ENCODE measurements at regions not wholly inside any gene's neighbourhood (a gene's known extent, or its start where the extent isn't known, plus 50 kb on each side); places are given as distances from the start of the nearest gene placed in this dataset.

DNA sequence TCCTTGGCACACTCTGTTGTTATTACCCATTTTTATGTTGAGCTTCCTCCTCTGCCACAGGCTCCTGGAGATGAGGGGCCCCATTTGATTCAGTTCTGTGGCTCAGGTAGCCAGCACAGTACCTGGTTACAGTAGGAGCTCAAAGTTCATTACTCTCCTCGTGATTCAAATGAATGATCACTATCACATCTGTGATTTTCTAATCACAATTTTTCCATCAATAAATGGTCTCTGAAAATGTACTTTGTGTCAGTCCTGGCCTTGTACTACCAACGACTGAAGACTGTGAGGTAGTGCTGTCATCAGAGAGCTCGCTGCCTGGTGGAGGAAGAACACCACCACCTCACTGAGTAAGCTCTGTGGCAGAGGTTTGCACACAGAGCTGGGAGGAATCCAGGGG, 106.8 kb upstream of the JUN start:
- Mint-ChIP-seq H3K36me3 (ENCODE audit: low read depth) (peaks cover 21% of the 10 kb centered on the region), H3K27me3 (ENCODE audit: low read depth) (no peaks in the 10 kb centered on the region), H3K4me1 (ENCODE audit: low read depth) (peaks cover 44% of the 10 kb centered on the region), H3K4me3 (no peak overlapping the region), H3K9me3 (no peaks in the 10 kb centered on the region), H3K27ac (no peak overlapping the region)

GRCh38 chr1:58891347-58891746, 107.5 kb upstream of the JUN start:
- H3K36me3 Mint-ChIP-seq (ENCODE audit: low read depth): peaks cover 19% of the 10 kb centered on the region
- H3K9me3 Mint-ChIP-seq: no peaks in the 10 kb centered on the region
- H3K4me3 Mint-ChIP-seq: no peak overlapping the region
- H3K27ac Mint-ChIP-seq: no peak overlapping the region
- H3K4me1 Mint-ChIP-seq (ENCODE audit: low read depth): peaks cover 43% of the 10 kb centered on the region
- no peaks in the 10 kb centered on the region for H3K27me3 Mint-ChIP-seq (ENCODE audit: low read depth)

DNA sequence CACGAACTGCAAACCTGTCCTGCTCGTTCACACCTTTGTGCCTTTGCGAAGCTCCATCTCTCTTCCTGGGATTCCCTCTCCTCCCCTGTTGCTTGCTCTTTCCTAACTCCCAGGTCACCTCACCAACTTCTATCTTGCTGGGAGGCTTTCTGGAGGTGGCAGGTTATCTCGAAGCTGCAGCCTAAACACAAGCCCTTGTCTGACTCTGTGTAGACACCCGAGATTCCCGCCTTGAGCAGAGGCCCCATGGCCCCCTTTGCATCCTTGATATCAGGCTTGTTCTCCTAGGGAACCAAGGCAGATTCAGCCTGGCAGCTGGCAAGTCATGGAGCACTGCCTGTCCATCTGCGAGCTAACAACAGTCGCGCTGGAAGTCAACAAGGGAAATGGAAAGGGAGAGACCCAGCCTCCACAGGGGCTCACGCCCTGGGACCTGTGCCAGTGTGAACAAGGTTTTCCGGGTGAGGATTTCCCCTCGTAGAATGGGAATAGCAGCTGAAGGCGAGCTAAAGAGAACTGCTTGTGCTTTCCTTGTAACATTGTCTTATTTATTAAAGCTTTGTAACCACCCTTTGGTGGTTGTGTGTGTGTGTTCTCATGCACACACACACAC, 109.5 kb upstream of the JUN start:
- Mint-ChIP-seq H3K4me3 (no peak overlapping the region), H3K27me3 (ENCODE audit: low read depth) (no peaks in the 10 kb centered on the region), H3K36me3 (ENCODE audit: low read depth) (peaks cover 9% of the 10 kb centered on the region), H3K4me1 (ENCODE audit: low read depth) (peaks cover 40% of the 10 kb centered on the region), H3K9me3 (no peaks in the 10 kb centered on the region), H3K27ac (no peak overlapping the region)

DNA sequence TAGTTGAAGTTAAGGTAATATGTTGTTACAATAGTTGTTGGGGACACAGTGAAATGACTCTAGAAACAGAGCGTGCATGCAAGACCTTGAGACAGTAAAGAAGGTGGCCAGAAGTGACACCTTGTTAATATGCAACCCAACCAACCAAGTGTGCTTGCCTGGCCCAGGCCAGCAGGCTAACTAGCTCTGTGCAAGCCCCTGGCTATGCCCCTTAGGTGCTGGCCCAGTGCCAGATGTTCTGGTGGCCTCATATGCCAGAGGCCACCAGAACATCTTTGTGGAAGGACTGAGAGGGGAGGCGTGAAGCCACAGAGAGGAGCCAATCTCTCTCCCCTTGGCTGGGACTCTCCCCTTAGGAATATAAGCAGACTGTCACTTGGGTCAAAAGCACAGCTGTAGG, 111.2 kb upstream of the JUN start:
- Mint-ChIP-seq H3K4me3 (no peak overlapping the region), H3K4me1 (ENCODE audit: low read depth) (peaks cover 36% of the 10 kb centered on the region), H3K27me3 (ENCODE audit: low read depth) (no peaks in the 10 kb centered on the region), H3K36me3 (ENCODE audit: low read depth) (peaks cover 9% of the 10 kb centered on the region), H3K9me3 (no peaks in the 10 kb centered on the region), H3K27ac (peak overlapping the region; percentile 77)

DNA sequence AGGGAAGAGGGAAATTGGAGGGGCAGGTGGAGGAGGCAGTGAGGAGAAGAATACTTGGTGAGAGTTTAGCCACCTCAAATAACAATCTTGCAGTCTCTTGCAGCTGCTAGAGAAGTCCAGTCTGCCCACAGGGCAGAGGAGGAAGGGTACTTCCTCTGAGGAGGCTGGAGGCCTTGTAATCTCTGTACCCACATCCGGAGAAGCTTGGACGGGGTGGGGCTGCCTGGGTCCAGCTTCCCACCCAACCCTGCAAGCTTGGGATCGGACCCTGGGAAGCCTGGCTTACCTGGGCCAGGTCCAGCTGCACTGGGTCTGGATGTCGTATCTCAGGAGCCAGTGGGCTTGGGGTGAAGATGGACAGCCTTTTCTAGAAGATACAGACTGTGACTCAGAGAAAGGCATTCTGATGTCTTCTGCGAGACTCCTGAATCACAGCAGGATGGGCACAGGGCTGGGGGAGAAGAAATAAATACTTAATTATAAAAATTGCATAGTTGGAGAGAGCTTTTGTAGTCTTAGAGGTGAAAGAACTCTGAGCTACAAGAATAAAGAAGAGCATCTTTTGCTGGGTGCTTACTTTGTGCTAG, 111.8 kb upstream of the JUN start:
- Mint-ChIP-seq H3K4me3 (no peak overlapping the region), H3K27me3 (ENCODE audit: low read depth) (no peaks in the 10 kb centered on the region), H3K9me3 (no peaks in the 10 kb centered on the region), H3K36me3 (ENCODE audit: low read depth) (peaks cover 9% of the 10 kb centered on the region), H3K27ac (peak overlapping the region; percentile 77), H3K4me1 (ENCODE audit: low read depth) (peaks cover 35% of the 10 kb centered on the region)

DNA sequence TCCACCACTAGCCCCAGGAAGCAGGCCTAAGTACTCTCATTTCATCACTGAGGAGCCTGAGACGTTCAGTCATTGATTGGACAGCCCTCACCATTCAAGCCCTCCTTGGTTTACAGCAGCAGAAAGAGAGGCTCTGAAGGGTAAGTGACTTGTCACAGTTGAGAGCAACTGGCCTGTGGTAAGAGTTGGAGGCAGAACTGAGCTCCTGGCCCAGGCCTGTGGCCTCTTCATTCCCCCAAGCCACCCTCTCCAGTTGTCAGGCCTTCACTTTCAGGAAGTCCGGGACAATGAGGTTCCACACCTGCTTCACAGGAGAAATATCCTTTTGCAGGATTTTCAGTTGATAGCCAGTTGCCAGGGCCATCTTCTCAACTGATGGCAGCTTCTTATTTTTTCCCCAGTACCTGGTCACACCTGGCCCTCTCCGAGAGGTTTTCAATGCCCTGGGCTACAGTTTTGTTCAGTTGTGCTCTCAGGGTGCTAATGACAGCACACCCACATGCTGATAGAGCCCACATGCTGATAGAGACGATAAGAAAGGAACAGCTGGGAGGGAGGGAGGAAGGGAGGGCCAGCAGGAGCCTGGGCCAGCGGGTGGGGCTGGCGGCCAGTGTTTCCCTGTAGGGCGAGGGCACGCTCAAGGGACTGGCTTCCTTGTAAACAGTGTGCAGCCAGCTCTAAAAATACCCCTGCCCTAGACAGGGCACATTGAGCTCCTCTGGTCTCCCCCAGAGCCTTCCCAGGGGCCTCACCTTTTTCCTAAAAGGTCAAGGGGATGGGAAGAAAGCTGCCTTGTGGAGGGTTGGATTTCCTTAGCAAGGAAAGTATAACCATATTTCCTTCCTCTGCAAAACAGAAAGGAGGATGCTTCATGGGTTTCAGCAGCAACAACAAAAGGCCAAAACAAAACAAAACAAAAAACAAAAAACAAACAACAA, 112.7 kb upstream of the JUN start:
- Mint-ChIP-seq H3K9me3 (no peaks in the 10 kb centered on the region), H3K27me3 (ENCODE audit: low read depth) (no peaks in the 10 kb centered on the region), H3K27ac (peak overlapping the region; percentile 18), H3K4me3 (no peak overlapping the region), H3K4me1 (ENCODE audit: low read depth) (peaks cover 34% of the 10 kb centered on the region), H3K36me3 (ENCODE audit: low read depth) (peaks cover 5% of the 10 kb centered on the region)

DNA sequence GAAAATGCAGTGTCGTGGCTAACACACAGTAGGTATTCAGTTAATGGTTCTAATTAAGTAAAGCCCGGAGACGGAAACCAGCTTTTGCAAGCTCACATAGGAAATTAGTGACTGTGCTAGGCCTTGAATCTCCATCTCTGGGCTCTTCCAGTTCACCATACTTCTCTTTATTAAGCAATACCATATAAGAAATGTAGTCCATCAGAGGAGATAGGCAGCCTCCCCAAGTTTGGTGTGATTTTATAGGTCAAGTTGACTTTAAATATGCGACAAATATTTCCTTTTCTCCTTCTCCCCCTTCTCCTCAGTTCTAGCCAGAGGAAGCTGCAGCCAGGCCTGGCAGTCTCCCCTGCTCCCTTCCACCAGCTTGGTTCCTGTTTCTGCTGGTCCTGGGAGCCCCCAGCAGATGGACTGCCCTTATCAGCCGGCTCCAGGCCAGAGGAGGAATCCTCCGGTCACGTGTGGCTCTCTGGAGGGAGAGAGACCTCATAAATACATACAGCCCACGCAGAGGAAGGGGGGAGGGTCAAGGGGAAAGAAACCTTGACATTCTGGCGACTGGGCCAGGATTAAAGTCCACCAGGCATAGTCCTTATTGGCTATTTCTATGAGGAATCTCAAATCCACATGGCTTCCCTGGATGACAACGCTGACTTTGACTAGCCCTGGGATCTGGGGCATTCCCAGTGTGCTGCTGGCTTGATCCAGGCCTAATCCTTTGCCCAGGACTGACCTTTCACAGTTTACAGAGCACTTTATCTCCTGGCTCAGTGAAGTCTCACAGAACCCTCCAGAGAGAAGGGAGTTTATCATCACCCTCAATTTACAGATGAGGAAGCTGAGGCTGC, 115.1 kb upstream of the JUN start:
- H3K4me3 Mint-ChIP-seq: no peak overlapping the region
- peaks cover 47% of the 10 kb centered on the region for H3K4me1 Mint-ChIP-seq (ENCODE audit: low read depth)
- H3K36me3 Mint-ChIP-seq (ENCODE audit: low read depth): peaks cover 1% of the 10 kb centered on the region
- H3K27me3 Mint-ChIP-seq (ENCODE audit: low read depth): no peaks in the 10 kb centered on the region
- no peak overlapping the region for H3K27ac Mint-ChIP-seq
- no peaks in the 10 kb centered on the region for H3K9me3 Mint-ChIP-seq

DNA sequence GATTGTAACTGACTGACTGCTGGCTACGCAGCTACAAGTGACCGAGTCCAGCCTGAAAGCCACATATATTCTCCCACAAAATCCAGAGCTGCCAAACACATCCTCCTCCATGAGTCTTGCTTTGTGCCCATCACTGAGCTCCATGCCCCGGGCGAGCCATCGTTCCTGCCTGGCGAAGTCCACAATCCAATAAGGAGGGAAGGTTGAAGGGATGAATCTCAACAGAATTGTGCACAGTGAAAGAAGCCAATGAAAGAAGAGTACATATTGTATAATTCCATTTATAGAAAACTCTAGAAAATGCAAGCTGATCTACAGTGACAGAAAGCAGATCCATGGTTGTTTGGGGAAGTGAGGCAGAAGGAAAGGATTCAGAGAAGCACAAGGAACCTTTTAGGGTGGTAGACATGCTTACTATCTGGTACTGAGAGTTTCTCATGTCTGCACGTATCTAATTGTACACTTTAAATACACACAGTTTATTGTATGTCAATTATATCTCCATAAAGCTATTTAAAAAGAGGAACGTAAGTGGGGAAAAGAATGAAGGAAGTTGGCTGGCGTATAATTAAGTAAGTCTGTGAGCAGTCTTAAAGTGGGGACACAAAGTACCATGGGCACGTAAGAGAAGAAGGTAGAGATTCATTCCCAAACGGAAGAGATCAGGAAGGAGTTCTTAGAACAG, 115.9 kb upstream of the JUN start:
- H3K9me3 Mint-ChIP-seq: no peaks in the 10 kb centered on the region
- peaks cover 1% of the 10 kb centered on the region for H3K36me3 Mint-ChIP-seq (ENCODE audit: low read depth)
- H3K4me1 Mint-ChIP-seq (ENCODE audit: low read depth): peaks cover 54% of the 10 kb centered on the region
- no peak overlapping the region for H3K27ac Mint-ChIP-seq
- no peaks in the 10 kb centered on the region for H3K27me3 Mint-ChIP-seq (ENCODE audit: low read depth)
- no peak overlapping the region for H3K4me3 Mint-ChIP-seq

DNA sequence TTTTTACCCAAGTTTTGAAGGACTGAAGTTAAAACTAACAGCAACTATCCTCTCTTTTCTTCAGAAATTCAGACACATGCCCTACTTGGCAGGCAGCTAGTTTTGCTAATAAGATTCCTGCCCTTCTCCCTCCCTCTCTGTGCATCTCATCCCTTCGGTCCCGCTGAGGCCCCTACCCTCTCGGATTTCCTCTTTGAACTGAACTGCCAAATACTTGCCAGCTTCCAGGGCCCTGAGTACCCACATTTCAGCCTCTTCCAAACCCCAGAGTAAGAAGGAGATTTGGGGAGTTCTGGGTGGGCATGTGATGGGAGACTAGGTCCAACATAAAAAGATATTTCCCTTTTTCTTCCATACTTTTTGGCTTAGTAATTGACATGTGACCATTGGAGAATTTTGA, 116.5 kb upstream of the JUN start:
- Mint-ChIP-seq H3K27me3 (ENCODE audit: low read depth) (no peaks in the 10 kb centered on the region), H3K36me3 (ENCODE audit: low read depth) (peaks cover 5% of the 10 kb centered on the region), H3K27ac (no peak overlapping the region), H3K4me3 (no peak overlapping the region), H3K4me1 (ENCODE audit: low read depth) (peaks cover 54% of the 10 kb centered on the region), H3K9me3 (no peaks in the 10 kb centered on the region)

- Mint-ChIP-seq H3K4me1 (ENCODE audit: low read depth) (peaks cover 48% of the 10 kb centered on the region), H3K9me3 (no peaks in the 10 kb centered on the region), H3K27ac (no peak overlapping the region), H3K36me3 (ENCODE audit: low read depth) (peaks cover 5% of the 10 kb centered on the region), H3K4me3 (no peak overlapping the region), H3K27me3 (ENCODE audit: low read depth) (no peaks in the 10 kb centered on the region)
Measured at GRCh38 chr1:58901008-58901407, 117.2 kb upstream of the JUN start.

- Mint-ChIP-seq H3K4me1 (ENCODE audit: low read depth) (peaks cover 39% of the 10 kb centered on the region), H3K9me3 (no peaks in the 10 kb centered on the region), H3K36me3 (ENCODE audit: low read depth) (peaks cover 5% of the 10 kb centered on the region), H3K27me3 (ENCODE audit: low read depth) (no peaks in the 10 kb centered on the region), H3K4me3 (peak overlapping the region; percentile 69), H3K27ac (peak overlapping the region; percentile 84)
Measured at GRCh38 chr1:58902830-58903513, 119.1 kb upstream of the JUN start.

DNA sequence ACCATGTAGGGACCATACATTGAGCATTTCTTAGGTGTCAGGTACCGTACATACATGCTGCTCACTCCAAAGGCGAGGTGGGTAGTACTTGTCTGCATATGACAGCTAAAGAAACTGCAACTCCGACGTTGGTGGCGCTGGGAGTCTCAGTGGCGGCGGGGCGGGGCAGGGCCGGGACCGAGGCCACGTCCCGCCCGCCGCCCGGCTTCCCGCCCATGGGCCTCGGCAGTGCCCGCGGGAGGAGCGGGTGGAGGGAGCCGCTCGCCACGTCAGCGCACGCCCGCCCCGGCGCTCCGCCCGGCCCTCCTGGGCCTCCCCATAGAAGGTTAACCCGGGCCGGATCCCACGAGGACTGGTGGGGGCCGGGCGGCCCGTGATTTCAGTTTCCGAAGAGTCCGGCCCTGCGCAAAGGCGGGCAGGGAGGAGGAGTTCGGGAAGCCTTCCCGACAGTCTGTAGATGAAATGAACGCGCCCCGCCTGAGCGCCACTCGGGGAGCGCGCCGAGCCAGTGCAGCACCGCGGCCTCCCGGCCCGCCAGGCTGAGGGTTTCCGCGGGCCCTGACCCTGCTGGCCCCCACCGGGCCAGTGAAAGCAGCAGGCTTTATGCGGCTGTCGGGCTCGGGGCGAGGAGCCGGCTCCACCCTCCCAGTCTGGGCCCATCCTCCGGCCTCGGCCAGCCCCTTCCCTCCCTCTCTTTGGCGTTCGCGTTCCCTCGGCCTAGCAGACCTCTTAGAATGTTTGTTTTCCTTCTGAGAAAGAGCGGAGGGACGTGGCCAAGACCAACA, 119.9 kb upstream of the JUN start:
- H3K27me3 Mint-ChIP-seq (ENCODE audit: low read depth): no peaks in the 10 kb centered on the region

More for the DNA sequence above, 119.9 kb upstream of the JUN start:
- H3K27ac Mint-ChIP-seq: peak overlapping the region; percentile 85
- peaks cover 5% of the 10 kb centered on the region for H3K36me3 Mint-ChIP-seq (ENCODE audit: low read depth)
- H3K9me3 Mint-ChIP-seq: no peaks in the 10 kb centered on the region
- H3K4me3 Mint-ChIP-seq: peak overlapping the region; percentile 79
- H3K4me1 Mint-ChIP-seq (ENCODE audit: low read depth): peaks cover 39% of the 10 kb centered on the region
